ENCODE measurements at regions not wholly inside any gene's neighbourhood (a gene's known extent, or its start where the extent isn't known, plus 50 kb on each side); places are given as distances from the start of the nearest gene placed in this dataset.

GRCh38 chr18:78368726-78369125, 610.9 kb upstream of the SALL3 start:
- no peaks in the 10 kb centered on the region for H3K27me3 ChIP-seq (ENCODE audit: control insufficient read depth in 1 of 2, insufficient read depth in 2 of 2, low read length in 2 of 2)
- 87 to 93% methylated on average over 10 of the region's 10 CpGs for WGBS, 2 donors

GRCh38 chr18:78376046-78376445, 603.6 kb upstream of the SALL3 start:
- H3K36me3 ChIP-seq (ENCODE audit: control insufficient read depth in 2 of 2, insufficient read depth in 2 of 2, low read length in 1 of 2), result no peaks in the 10 kb centered on the region
- H3K4me3 ChIP-seq (ENCODE audit: low read depth in 1 of 2, low read length in 2 of 2), result no peak overlapping the region
- no peaks in the 10 kb centered on the region for H3K9me3 ChIP-seq (ENCODE audit: control insufficient read depth in 2 of 2, insufficient read depth in 1 of 2, low read depth in 1 of 2, low read length in 1 of 2)
- no peaks in the 10 kb centered on the region for H3K4me1 ChIP-seq (ENCODE audit: control insufficient read depth in 2 of 2, insufficient read depth in 2 of 2, low read length in 1 of 2)
- no peak overlapping the region for H3K27ac ChIP-seq (ENCODE audit: low read depth in 2 of 2, low read length in 1 of 2)
- no peaks in the 10 kb centered on the region for H3K27me3 ChIP-seq (ENCODE audit: control insufficient read depth in 1 of 2, insufficient read depth in 2 of 2, low read length in 2 of 2)
- 76 to 87% methylated on average over 8 of the region's 8 CpGs for WGBS, 2 donors

More at GRCh38 chr18:78368726-78369125, 610.9 kb upstream of the SALL3 start:
- Histone ChIP-seq H3K4me1 (ENCODE audit: control insufficient read depth in 2 of 2, insufficient read depth in 2 of 2, low read length in 1 of 2) (peaks cover 0 to 3% of the 10 kb centered on the region in 2 donors), H3K36me3 (ENCODE audit: control insufficient read depth in 2 of 2, insufficient read depth in 2 of 2, low read length in 1 of 2) (no peaks in the 10 kb centered on the region), H3K4me3 (ENCODE audit: low read depth in 1 of 2, low read length in 2 of 2) (no peak overlapping the region), H3K9me3 (ENCODE audit: control insufficient read depth in 2 of 2, insufficient read depth in 1 of 2, low read depth in 1 of 2, low read length in 1 of 2) (no peaks in the 10 kb centered on the region), H3K27ac (ENCODE audit: low read depth in 2 of 2, low read length in 1 of 2) (no peak overlapping the region)

DNA sequence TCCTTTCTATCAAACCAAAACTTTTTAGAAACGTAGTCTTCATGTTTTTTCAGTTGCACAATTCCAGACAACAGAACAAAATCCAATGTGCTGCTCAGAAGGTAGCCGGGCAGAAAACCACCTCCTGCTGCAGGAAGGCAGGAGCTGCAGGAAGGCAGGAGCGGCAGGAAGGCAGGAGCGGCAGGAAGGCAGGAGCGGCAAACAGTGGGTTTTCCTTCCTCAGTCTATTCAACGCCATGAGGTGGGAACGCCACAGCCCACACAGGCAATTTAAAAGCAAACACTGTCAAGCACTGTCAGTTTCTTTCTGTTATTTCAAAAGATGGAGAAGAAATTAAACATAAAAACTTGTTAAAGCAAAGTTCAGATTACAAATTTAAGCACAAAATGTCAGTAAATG, 601.2 kb upstream of the SALL3 start:
- no peaks in the 10 kb centered on the region for H3K9me3 ChIP-seq (ENCODE audit: control insufficient read depth in 2 of 2, insufficient read depth in 1 of 2, low read depth in 1 of 2, low read length in 1 of 2)
- H3K36me3 ChIP-seq (ENCODE audit: control insufficient read depth in 2 of 2, insufficient read depth in 2 of 2, low read length in 1 of 2), result no peaks in the 10 kb centered on the region
- H3K27me3 ChIP-seq (ENCODE audit: control insufficient read depth in 1 of 2, insufficient read depth in 2 of 2, low read length in 2 of 2), result no peaks in the 10 kb centered on the region
- 67 to 79% methylated on average over 7 of the region's 7 CpGs for WGBS, 2 donors
- H3K4me3 ChIP-seq (ENCODE audit: low read depth in 1 of 2, low read length in 2 of 2), result no peak overlapping the region
- no peaks in the 10 kb centered on the region for H3K4me1 ChIP-seq (ENCODE audit: control insufficient read depth in 2 of 2, insufficient read depth in 2 of 2, low read length in 1 of 2)
- no peak overlapping the region for H3K27ac ChIP-seq (ENCODE audit: low read depth in 2 of 2, low read length in 1 of 2)

DNA sequence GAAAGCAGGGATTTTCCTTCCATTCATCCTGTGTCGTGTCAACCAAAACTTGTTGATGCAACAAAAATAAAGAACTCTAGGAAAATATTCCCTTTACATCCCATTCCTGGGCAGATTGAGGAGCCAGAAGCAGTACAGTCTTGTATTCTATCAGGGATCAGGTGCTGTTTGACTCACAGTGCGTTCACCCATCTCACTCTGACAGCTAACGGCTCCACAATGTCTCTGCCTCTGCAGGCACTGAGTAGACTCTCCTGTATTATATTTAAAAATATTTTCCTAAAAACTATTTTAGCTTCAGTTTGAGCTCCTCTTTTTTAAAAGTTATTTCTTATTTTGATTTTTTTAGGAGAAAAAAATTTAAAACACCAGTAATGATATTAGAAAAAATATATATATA, 600.6 kb upstream of the SALL3 start:
- no peaks in the 10 kb centered on the region for H3K27me3 ChIP-seq (ENCODE audit: control insufficient read depth in 1 of 2, insufficient read depth in 2 of 2, low read length in 2 of 2)
- no peaks in the 10 kb centered on the region for H3K4me1 ChIP-seq (ENCODE audit: control insufficient read depth in 2 of 2, insufficient read depth in 2 of 2, low read length in 1 of 2)
- H3K36me3 ChIP-seq (ENCODE audit: control insufficient read depth in 2 of 2, insufficient read depth in 2 of 2, low read length in 1 of 2), result no peaks in the 10 kb centered on the region
- no peak overlapping the region for H3K27ac ChIP-seq (ENCODE audit: low read depth in 2 of 2, low read length in 1 of 2)
- no peak overlapping the region for H3K4me3 ChIP-seq (ENCODE audit: low read depth in 1 of 2, low read length in 2 of 2)
- WGBS, 2 donors, result 83 to 89% methylated on average over 3 of the region's 3 CpGs
- H3K9me3 ChIP-seq (ENCODE audit: control insufficient read depth in 2 of 2, insufficient read depth in 1 of 2, low read depth in 1 of 2, low read length in 1 of 2), result no peaks in the 10 kb centered on the region

DNA sequence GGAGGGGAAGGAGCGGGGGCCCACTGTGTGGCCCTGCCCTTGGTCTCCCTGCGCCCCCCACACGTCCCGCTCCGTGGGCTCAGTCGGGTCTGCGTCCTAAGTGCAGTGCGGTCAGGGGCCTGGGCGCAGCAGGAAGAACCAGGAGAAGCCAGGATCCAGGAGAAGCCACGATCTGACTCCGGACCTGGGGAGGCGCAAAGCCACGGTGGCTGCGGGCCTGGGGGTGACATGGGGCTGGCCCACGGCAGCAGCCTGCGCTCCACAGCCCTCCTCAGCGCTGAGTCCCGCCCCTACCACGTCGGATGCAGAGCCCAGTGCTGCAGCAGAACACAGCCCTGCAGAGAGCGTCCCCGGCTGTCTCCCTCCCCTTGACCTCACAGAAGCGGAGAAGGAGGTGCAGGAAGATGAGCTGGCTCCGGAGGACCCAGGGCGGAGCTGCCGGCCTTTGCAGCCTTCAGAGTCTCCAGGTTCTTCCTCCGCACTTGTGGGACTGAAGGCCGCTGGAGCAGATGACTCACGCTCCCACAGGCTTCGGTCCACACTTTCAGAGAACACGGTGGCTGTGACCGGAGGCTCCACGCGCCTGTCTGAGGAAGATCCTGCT, 589.2 kb upstream of the SALL3 start:
- H3K9me3 ChIP-seq (ENCODE audit: control insufficient read depth in 2 of 2, insufficient read depth in 1 of 2, low read depth in 1 of 2, low read length in 1 of 2), result peaks cover 0 to 11% of the 10 kb centered on the region in 2 donors
- 89 to 90% methylated on average over 24 to 34 of the region's 34 CpGs for WGBS, 2 donors
- no peaks in the 10 kb centered on the region for H3K27me3 ChIP-seq (ENCODE audit: control insufficient read depth in 1 of 2, insufficient read depth in 2 of 2, low read length in 2 of 2)
- H3K4me1 ChIP-seq (ENCODE audit: control insufficient read depth in 2 of 2, insufficient read depth in 2 of 2, low read length in 1 of 2), result no peaks in the 10 kb centered on the region
- H3K4me3 ChIP-seq (ENCODE audit: low read depth in 1 of 2, low read length in 2 of 2), result no peak overlapping the region
- no peak overlapping the region for H3K27ac ChIP-seq (ENCODE audit: low read depth in 2 of 2, low read length in 1 of 2)
- H3K36me3 ChIP-seq (ENCODE audit: control insufficient read depth in 2 of 2, insufficient read depth in 2 of 2, low read length in 1 of 2), result no peaks in the 10 kb centered on the region

DNA sequence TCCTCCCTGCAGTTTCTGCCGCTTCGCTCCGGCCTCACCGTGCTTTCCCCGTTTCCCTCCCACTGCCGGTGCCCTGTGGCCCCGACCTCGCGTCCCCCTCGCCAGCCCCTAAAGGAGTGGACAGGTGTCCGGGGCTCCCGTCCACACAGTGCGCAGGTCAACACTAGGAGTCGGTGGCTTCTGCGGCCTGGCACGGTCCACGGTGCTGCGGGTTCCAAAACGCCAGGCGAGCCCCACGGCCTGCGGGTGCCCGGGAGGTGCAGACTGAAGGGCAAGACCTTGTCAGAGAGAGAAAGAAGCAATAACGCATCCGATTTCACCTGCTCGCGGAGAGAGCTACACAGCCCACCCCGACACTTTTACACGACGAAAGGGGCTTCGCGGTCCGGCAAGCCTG, 588.7 kb upstream of the SALL3 start:
- 92 to 94% methylated on average over 33 of the region's 33 CpGs for WGBS, 2 donors
- no peaks in the 10 kb centered on the region for H3K27me3 ChIP-seq (ENCODE audit: control insufficient read depth in 1 of 2, insufficient read depth in 2 of 2, low read length in 2 of 2)
- H3K9me3 ChIP-seq (ENCODE audit: control insufficient read depth in 2 of 2, insufficient read depth in 1 of 2, low read depth in 1 of 2, low read length in 1 of 2), result peaks cover 0 to 11% of the 10 kb centered on the region in 2 donors
- no peak overlapping the region for H3K4me3 ChIP-seq (ENCODE audit: low read depth in 1 of 2, low read length in 2 of 2)
- no peaks in the 10 kb centered on the region for H3K36me3 ChIP-seq (ENCODE audit: control insufficient read depth in 2 of 2, insufficient read depth in 2 of 2, low read length in 1 of 2)
- no peak overlapping the region for H3K27ac ChIP-seq (ENCODE audit: low read depth in 2 of 2, low read length in 1 of 2)
- H3K4me1 ChIP-seq (ENCODE audit: control insufficient read depth in 2 of 2, insufficient read depth in 2 of 2, low read length in 1 of 2), result no peaks in the 10 kb centered on the region

DNA sequence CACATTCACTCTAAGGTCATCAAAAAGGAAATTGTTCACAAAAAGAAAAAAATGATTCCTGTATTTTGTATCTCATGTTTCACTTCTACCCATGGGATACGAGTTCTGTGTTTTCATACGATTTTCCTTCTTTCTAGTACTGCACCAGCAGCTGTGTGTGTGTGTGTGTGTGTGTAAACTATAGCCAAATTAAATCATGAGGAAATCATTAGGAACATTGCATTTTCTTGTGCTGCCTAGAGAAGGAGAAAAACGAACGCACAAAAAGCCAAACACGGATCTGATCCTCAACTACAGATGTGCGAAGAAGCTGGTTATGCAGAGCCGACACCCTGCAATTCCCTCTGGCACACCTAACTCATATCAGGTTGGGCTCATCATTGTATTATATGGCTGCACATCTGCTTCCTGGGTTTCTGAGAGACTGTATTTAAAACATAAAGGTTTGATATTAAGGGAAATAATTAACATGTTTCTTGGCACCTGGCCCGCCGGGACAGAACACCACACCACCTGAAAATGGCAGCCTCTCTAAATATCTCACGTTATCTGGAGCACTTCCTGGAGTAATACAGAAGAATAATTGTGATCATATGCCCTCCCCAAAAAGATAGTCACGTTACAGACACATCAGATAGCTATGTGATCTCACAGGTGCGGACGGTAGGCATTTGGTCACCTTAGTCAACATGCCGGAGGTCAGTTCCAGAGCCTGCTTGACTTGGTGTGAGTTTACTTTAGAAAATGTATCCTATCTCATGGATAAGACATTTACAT, 586.3 kb upstream of the SALL3 start:
- H3K9me3 ChIP-seq (ENCODE audit: control insufficient read depth in 2 of 2, insufficient read depth in 1 of 2, low read depth in 1 of 2, low read length in 1 of 2), result peaks cover 3 to 9% of the 10 kb centered on the region in 2 donors
- 59 to 68% methylated on average over 14 of the region's 14 CpGs for whole genome bisulfite sequencing, 2 donors
- H3K27ac ChIP-seq (ENCODE audit: low read depth in 2 of 2, low read length in 1 of 2), result no peak overlapping the region
- H3K36me3 ChIP-seq (ENCODE audit: control insufficient read depth in 2 of 2, insufficient read depth in 2 of 2, low read length in 1 of 2), result no peaks in the 10 kb centered on the region
- no peaks in the 10 kb centered on the region for H3K4me1 ChIP-seq (ENCODE audit: control insufficient read depth in 2 of 2, insufficient read depth in 2 of 2, low read length in 1 of 2)
- no peak overlapping the region for H3K4me3 ChIP-seq (ENCODE audit: low read depth in 1 of 2, low read length in 2 of 2)
- H3K27me3 ChIP-seq (ENCODE audit: control insufficient read depth in 1 of 2, insufficient read depth in 2 of 2, low read length in 2 of 2), result no peaks in the 10 kb centered on the region

- no peaks in the 10 kb centered on the region for H3K4me1 ChIP-seq (ENCODE audit: control insufficient read depth in 2 of 2, insufficient read depth in 2 of 2, low read length in 1 of 2)
- 91 to 94% methylated on average over 16 of the region's 16 CpGs for WGBS, 2 donors
- H3K4me3 ChIP-seq (ENCODE audit: low read depth in 1 of 2, low read length in 2 of 2), result no peak overlapping the region
- H3K27ac ChIP-seq (ENCODE audit: low read depth in 2 of 2, low read length in 1 of 2), result no peak overlapping the region
- peaks cover 1 to 3% of the 10 kb centered on the region in 2 donors for H3K9me3 ChIP-seq (ENCODE audit: control insufficient read depth in 2 of 2, insufficient read depth in 1 of 2, low read depth in 1 of 2, low read length in 1 of 2)
- no peaks in the 10 kb centered on the region for H3K27me3 ChIP-seq (ENCODE audit: control insufficient read depth in 1 of 2, insufficient read depth in 2 of 2, low read length in 2 of 2)
- no peaks in the 10 kb centered on the region for H3K36me3 ChIP-seq (ENCODE audit: control insufficient read depth in 2 of 2, insufficient read depth in 2 of 2, low read length in 1 of 2)
Observed at GRCh38 chr18:78396077-78396476, 583.5 kb upstream of the SALL3 start.

DNA sequence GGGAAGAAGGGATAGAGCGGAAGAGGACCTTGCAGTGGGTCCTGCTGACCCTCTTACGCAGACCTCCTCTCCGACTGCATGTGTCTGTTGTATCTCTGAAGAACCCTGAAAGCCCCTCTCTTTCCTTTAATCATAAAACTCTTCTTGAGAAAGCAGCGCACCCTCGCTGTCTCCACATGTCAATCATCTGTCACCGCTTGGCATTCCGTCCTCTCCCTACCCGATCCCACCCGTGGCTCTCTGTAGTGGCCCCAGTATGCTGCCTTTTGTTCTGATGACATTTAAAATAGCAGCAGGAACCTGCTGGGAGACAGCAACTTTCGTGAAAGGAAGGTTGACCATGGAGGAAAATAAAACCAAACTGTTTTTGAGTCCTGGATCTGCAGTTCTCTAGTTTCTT, 582.9 kb upstream of the SALL3 start:
- Histone ChIP-seq H3K36me3 (ENCODE audit: control insufficient read depth in 2 of 2, insufficient read depth in 2 of 2, low read length in 1 of 2) (no peaks in the 10 kb centered on the region), H3K4me3 (ENCODE audit: low read depth in 1 of 2, low read length in 2 of 2) (no peak overlapping the region), H3K27ac (ENCODE audit: low read depth in 2 of 2, low read length in 1 of 2) (no peak overlapping the region), H3K4me1 (ENCODE audit: control insufficient read depth in 2 of 2, insufficient read depth in 2 of 2, low read length in 1 of 2) (no peaks in the 10 kb centered on the region), H3K9me3 (ENCODE audit: control insufficient read depth in 2 of 2, insufficient read depth in 1 of 2, low read depth in 1 of 2, low read length in 1 of 2) (peaks cover 1 to 3% of the 10 kb centered on the region in 2 donors), H3K27me3 (ENCODE audit: control insufficient read depth in 1 of 2, insufficient read depth in 2 of 2, low read length in 2 of 2) (no peaks in the 10 kb centered on the region)
- 87 to 91% methylated on average over 10 of the region's 10 CpGs for WGBS, 2 donors
